EH (cell line): ENCODE measurements at regions not wholly inside any gene's neighbourhood (a gene's known extent, or its start where the extent isn't known, plus 50 kb on each side); places are given as distances from the start of the nearest gene placed in this dataset.
"Not testable (repeated sequence)": the region's sequence is repeated elsewhere in the genome, so short reads cannot be mapped to it uniquely, and the experiment has no call there.

Source experiments
- DNase-seq: peaks from one replicate; pipeline ENCODE4 v3.0.0-alpha.2; 2015; ENCODE audit warnings: low read depth

- peak; percentile 95 for DNase-seq
Measured at GRCh38 chr3:162719684-162720341, 1223.2 kb downstream of the OTOL1 start.

DNA sequence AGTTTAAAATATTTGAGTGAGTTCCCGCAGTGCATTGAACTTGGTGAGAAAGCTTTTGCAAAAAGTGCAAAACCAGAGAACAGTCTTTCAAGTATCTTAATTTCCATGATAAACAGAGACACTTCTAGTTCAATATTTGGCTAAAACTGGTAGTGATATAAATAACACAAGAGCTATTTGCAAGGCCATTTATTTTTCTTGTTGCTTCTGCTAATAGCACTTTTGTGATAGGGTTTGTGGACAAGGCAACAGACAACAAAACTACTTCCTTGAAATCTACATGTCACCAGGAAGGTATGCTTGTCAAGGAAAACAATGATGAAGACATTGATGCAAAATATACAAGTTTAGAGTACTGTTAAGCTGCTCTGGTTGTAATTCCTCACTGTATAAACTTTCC is 1225.1 kb downstream of the OTOL1 start:
- DNase-seq = peak; percentile 20

DNA sequence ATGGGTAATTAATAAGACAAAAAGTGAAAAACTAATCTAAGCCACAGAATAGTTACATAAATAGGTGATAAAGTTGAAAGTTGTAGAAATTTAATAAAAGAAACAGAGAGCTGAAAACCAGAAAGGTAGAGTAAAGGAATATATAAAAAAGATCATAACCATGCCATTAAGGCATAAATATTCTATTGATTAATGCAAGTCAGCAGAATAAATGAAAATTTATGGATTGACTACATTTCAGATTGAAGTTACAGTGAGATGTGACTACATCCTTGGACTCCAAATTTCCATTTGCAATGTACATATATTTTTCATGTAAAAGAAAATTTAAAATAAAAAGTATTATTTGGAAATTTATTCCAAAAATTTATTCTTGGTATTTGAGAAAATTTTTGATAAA is 1225.7 kb downstream of the OTOL1 start:
- DNase-seq = no peak

DNA sequence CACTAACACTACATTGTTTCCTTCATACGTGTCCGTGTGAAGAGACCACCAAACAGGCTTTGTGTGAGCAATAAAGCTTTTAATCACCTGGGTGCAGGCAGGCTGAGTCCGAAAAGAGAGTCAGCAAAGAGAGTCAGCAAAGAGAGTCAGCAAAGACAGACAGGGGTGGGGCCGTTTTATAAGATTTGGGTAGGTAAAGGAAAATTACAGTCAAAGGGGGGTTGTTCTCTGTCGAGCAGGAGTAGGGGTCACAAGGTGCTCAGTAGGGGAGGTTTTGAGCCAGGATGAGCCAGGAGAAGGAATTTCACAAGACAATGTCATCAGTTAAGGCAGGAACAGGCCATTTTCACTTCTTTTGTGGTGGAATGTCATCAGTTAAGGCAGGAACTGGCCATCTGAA is 1226.2 kb downstream of the OTOL1 start:
- not testable (repeated sequence) for DNase-seq

DNA sequence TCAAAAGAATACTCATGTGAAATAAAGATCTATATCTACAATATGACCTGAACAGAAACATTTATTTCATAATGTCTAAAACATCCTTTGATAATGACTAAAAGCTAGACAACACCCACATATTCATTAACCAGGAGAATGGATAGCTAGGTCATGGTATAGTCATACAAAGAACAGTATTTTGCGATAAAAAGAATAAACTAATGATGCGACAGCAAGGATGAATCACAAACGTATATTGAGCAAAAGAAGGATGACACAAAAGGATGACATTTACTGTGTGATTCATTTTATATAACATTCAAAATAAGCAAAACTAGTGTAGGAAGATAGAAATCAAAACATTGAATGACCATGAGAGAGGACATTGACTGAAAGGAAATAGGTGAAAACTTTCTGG is 1233.1 kb downstream of the OTOL1 start:
- peak; percentile 43 for DNase-seq

DNA sequence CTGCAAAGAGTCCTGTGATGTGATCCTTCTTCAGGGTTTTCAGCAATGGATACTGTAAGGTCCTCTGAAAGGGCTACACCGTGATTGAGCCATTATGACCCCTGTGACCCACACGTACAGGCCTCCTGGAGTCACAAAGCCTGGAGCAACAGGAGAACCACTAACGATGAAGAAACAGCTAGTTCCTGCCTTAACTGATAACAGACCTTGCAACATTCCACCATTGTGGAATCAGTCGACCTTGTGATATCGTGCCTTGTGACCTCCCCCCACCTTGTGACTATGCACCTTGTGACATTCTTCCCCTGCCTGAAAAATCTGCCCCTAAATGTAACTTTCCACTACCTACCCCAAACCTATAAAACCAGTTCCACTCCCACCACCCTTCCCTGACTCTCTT is 1235.4 kb downstream of the OTOL1 start:
- not testable (repeated sequence) for DNase-seq

DNA sequence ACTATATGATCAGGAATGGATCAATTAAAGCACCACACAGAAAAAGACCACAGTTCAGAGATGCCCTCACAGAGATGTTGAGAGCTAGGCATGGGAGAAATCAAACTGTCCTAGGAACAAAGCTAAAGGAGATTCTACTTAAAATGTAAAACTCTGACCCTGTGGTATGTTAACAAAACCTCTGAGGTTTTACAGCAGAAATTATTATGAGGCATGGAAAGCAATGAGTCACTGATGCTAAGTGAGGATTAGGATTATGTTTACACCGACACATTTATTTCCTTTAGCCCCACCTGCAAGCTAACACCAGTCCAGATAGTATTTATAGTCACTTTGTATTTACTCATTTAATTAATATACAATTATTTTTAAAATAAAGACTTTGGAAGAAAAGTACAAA is 1242.2 kb downstream of the OTOL1 start:
- DNase-seq = peak; percentile 50

GRCh38 chr3:162740941-162741596 is 1244.5 kb downstream of the OTOL1 start:
- DNase-seq = no peak

DNA sequence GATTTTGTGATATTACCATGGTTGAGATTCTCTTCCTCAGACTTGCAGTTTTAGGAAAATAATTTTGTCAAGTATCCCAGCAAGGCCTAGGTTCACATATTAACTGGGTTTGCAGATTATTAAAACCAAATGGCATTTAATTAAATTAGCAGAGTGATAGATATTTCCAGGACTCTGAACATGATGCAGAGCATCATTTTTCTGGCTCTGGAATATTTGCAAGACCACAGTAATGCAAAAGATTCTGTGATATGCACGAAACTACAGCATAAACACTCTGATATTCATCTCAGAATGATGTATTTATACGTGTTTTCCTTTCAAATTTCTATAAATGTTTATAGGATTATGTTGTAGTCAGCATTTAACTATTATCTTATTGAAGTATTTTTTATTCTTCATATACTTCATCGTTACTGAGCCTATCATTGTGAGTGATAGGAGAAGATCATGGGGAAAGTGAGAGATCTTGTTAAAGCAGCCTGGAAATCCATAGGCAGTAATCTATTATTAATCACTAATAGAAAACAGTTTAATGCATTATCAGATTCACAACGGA is 1245.6 kb downstream of the OTOL1 start:
- DNase-seq = peak; percentile 74

DNA sequence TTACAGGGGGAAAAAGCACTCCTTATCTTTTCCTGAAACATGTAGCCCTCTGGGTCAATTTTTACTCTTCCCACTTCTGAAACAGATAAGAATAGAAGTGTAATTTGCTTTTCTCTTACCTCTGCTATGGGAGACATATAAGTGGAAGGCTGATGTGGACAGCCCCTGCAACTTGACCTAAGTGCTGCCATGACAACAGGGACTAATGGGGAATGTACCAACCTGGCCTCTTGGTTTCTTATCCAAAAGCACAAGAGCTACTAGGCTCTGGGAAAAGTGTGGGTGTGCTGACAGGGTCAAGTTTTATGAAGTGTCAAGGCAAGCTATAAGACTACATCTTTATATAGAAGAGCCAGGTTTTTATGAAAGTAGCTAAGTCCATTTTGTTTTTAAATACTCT is 1246.5 kb downstream of the OTOL1 start:
- peak; percentile 22 for DNase-seq

GRCh38 chr3:162760789-162761188 is 1264.2 kb downstream of the OTOL1 start:
- DNase-seq = no peak

DNA sequence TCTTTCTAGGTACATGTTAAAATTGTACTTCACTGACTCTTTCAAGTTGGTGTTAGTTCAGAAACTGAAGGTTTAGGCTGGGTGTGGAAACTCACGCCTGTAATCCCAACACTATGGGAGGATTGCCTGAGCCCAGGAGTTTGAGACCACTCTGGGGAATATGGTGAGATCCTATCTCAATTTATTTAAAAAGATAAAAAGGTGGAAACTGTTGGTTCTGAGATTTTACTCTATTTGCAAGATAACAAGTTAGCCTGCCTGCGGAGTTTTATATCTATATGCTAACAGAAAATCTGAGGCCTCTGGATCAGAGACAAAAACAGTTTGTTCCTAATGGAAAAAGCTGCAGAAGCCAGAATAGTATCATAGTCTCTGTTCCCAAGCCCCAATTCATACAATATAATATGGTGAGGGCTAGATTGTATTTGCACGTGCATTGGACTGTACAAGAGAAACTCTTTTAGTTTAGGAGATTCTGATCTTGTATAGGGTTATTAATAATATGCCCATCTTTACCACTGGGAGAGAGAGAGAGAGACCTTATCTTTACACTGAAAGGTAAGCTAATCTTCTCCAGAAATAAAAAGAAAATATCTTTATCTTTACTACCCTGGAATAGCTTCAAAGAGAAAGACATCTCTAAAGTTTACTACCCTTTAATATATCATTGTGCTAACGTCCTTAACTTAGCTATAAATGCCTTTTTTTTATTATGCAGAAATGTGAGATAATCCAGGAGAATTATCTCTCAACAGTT is 1267.6 kb downstream of the OTOL1 start:
- no peak for DNase-seq

- DNase-seq = peak; percentile 10
Measured at GRCh38 chr3:162764808-162765071, 1268.1 kb downstream of the OTOL1 start.

GRCh38 chr3:162765524-162765923 is 1268.9 kb downstream of the OTOL1 start:
- DNase-seq = no peak

GRCh38 chr3:162769564-162769963 is 1273.0 kb downstream of the OTOL1 start:
- DNase-seq = peak; percentile 28

- DNase-seq = peak; percentile 50
Measured at GRCh38 chr3:162770551-162770950, 1273.9 kb downstream of the OTOL1 start.

- DNase-seq = no peak
Measured at GRCh38 chr3:162774613-162775100, 1278.0 kb downstream of the OTOL1 start.

GRCh38 chr3:162776148-162776547 is 1279.5 kb downstream of the OTOL1 start:
- DNase-seq = no peak

DNA sequence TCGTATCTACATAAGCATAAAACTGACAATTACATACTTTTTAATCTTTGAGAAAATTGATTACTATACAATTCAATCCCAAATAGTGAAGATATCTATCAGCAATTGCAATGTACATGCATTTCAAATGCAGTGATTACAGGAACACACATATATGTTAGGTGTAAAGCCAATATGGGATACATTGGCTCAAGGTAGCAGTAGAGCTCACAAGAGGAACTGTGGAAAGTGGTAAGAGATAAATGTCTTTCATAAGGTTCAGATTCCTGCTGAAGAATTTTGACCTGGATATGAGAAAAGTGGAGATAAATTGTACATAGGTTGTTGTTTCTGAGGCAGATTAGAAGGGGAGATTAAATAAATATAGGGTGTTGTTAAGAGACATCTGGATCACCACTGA is 1280.5 kb downstream of the OTOL1 start:
- DNase-seq = no peak

DNA sequence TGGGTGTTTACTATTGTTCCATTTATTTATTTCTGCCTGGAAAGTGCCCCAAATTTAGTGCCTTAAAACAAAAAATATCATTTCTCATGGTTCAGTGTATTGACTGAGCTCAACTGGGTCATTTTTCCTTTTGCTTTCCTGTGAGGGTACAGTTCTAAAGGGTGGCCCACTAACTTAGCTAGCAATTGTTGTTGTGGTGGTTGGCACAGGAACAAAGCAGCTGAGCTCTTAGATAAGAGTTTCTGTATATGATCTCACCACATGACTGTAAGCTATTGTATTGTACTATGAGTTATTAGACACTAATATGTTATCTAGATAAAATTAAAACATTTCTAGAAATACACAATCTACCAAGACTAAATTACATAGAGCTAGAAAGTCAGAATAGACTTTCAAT is 1283.7 kb downstream of the OTOL1 start:
- no peak for DNase-seq

- no peak for DNase-seq
Measured at GRCh38 chr3:162799910-162800309, 1303.3 kb downstream of the OTOL1 start.

- DNase-seq = no peak
Measured at GRCh38 chr3:162802228-162802965, 1305.8 kb downstream of the OTOL1 start.
